H1 (cell line): ENCODE measurements at regions not wholly inside any gene's neighbourhood (a gene's known extent, or its start where the extent isn't known, plus 50 kb on each side); places are given as distances from the start of the nearest gene placed in this dataset.

Experiments used
- CTCF ChIA-PET: fragments of 300-600 bp; sonication (Branson Sonifier 250); formaldehyde crosslinking; loops from one replicate; lab custom pipeline; 2021; ENCODE audit not compliant: partially characterized antibody; lab: Charles Lee
- POLR2A ChIA-PET: fragments of 300-600 bp; sonication (Branson Sonifier 250); formaldehyde crosslinking; loops from one replicate; lab custom pipeline; 2021; ENCODE audit warnings: inconsistent platforms; ENCODE audit not compliant: partially characterized antibody; lab: Charles Lee
- DNase-seq, 2 experiments: peaks; one replicate each; pipeline versions ENCODE4 v3.0.0 to v3.0.0-alpha.2; 2010 to 2022; ENCODE audit warnings: low spot score in 2 of 2, low read depth in 1 of 2, mixed read lengths in 1 of 2
- FAIRE-seq: peaks from 2 replicates; lab custom pipeline; 2011; peaks lifted over from hg19 to GRCh38; lab: Jason Lieb, UNC
- H2AFZ ChIP-seq: 2 replicates; pipeline ENCODE4 v1.8.1; 2012; ENCODE audit warnings: low read length, inconsistent platforms
- H2AK5ac ChIP-seq: 2 replicates; pipeline ENCODE4 v1.6.1; 2013; ENCODE audit warnings: low read depth, low read length
- H2BK120ac ChIP-seq: replicated peaks from 2 replicates; pipeline ENCODE3; 2013; ENCODE audit warnings: low read depth, low read length, inconsistent platforms
- H2BK12ac ChIP-seq: 2 replicates; pipeline ENCODE4 v1.6.1; 2013; ENCODE audit warnings: low read depth, low read length
- H2BK15ac ChIP-seq: 2 replicates; pipeline ENCODE4 v1.6.1; 2013; ENCODE audit warnings: low read length
- H2BK20ac ChIP-seq: 2 replicates; pipeline ENCODE4 v1.6.1; 2013; ENCODE audit warnings: low read length
- H2BK5ac ChIP-seq: 2 replicates; pipeline ENCODE4 v1.6.1; 2013; ENCODE audit warnings: low read depth, low read length
- H3K14ac ChIP-seq: 2 replicates; pipeline ENCODE4 v1.6.1; 2013; ENCODE audit warnings: inconsistent platforms; ENCODE audit not compliant: insufficient read length
- H3K18ac ChIP-seq: 2 replicates; pipeline ENCODE4 v1.6.1; 2013; ENCODE audit warnings: low read length; ENCODE audit errors: extremely low read depth
- H3K23ac ChIP-seq: 2 replicates; pipeline ENCODE4 v1.6.1; 2013; ENCODE audit warnings: inconsistent platforms; ENCODE audit not compliant: insufficient read length
- H3K23me2 ChIP-seq: 2 replicates; pipeline ENCODE4 v1.6.1; 2013; ENCODE audit warnings: low read depth, low read length
- H3K27ac ChIP-seq: 2 replicates; pipeline ENCODE4 v1.6.1; 2011; ENCODE audit warnings: low read depth, low read length, inconsistent platforms
- H3K27me3 ChIP-seq, 4 experiments: replicated peaks in 1 of 4; 1 replicate in 1 of 4; 2 replicates in 3 of 4; pipeline versions ENCODE4 v1.6.1 to v1.8.1; 2011 to 2013; ENCODE audit warnings: low read length in 3 of 4, mild to moderate bottlenecking in 3 of 4, inconsistent platforms in 2 of 4, mixed read lengths in 2 of 4, moderate library complexity in 1 of 4; ENCODE audit not compliant: control insufficient read depth in 3 of 4, insufficient read depth in 3 of 4; ENCODE audit errors: extremely low read depth in 1 of 4
- H3K36me3 ChIP-seq, 4 experiments: 2 replicates each; pipeline versions ENCODE4 v1.6.1 to v1.8.1; 2011 to 2013; ENCODE audit warnings: mild to moderate bottlenecking in 4 of 4, low read length in 3 of 4, moderate library complexity in 2 of 4, control low read depth in 1 of 4, inconsistent platforms in 1 of 4; ENCODE audit not compliant: insufficient read depth in 4 of 4, control insufficient read depth in 2 of 4
- H3K4ac ChIP-seq: replicated peaks from 2 replicates; pipeline ENCODE3; 2013; ENCODE audit warnings: low read length, low read depth, mixed read lengths, inconsistent platforms; ENCODE audit not compliant: insufficient read length
- H3K4me1 ChIP-seq, 4 experiments: replicated peaks in 1 of 4; 1 replicate in 1 of 4; 2 replicates in 3 of 4; pipeline versions ENCODE4 v1.6.1 to v1.8.1; 2011 to 2013; ENCODE audit warnings: low read length in 3 of 4, inconsistent platforms in 2 of 4, mixed read lengths in 1 of 4; ENCODE audit not compliant: insufficient read depth in 4 of 4, control insufficient read depth in 3 of 4
- H3K4me2 ChIP-seq, 2 experiments: 2 replicates each; pipeline versions ENCODE4 v1.6.1 to v1.8.1; 2011 to 2013; ENCODE audit warnings: low read depth in 2 of 2, low read length in 2 of 2, control low read depth in 1 of 2, inconsistent platforms in 1 of 2, mild to moderate bottlenecking in 1 of 2; ENCODE audit not compliant: insufficient read depth in 1 of 2
- H3K4me3 ChIP-seq, 4 experiments: fragments of 200-600, 300-600 bp in 1 of 4; sonication (generic), shearing (Covaris generic), sonication (Bioruptor Twin) in 1 of 4; 2 replicates each; pipeline versions ENCODE4 v1.5.1 to v1.8.1; 2011 to 2016; ENCODE audit warnings: low read length in 4 of 4, low read depth in 3 of 4, control low read depth in 2 of 4, inconsistent platforms in 2 of 4, mild to moderate bottlenecking in 2 of 4, mixed read lengths in 1 of 4, moderate library complexity in 1 of 4; ENCODE audit not compliant: insufficient read depth in 2 of 4; ENCODE audit errors: extremely low read depth in 1 of 4
- H3K56ac ChIP-seq: replicated peaks from 2 replicates; pipeline ENCODE3; 2013; ENCODE audit warnings: low read depth, mild to moderate bottlenecking, mixed read lengths, low read length, inconsistent platforms; ENCODE audit not compliant: insufficient read length
- H3K79me1 ChIP-seq: 2 replicates; pipeline ENCODE4 v1.6.1; 2013; ENCODE audit warnings: low read depth, low read length, control low read depth
- H3K79me2 ChIP-seq, 2 experiments: 2 replicates each; pipeline versions ENCODE4 v1.6.1 to v1.8.1; 2012 to 2013; ENCODE audit warnings: low read length in 2 of 2, mild to moderate bottlenecking in 2 of 2, inconsistent platforms in 1 of 2; ENCODE audit not compliant: insufficient read depth in 2 of 2, control insufficient read depth in 1 of 2
- H3K9ac ChIP-seq, 4 experiments: replicated peaks in 1 of 4; 1 replicate in 1 of 4; 2 replicates in 3 of 4; pipeline versions ENCODE4 v1.6.1 to v1.8.1; 2011 to 2013; ENCODE audit warnings: low read depth in 3 of 4, low read length in 3 of 4, control low read depth in 2 of 4, mild to moderate bottlenecking in 2 of 4, moderate library complexity in 2 of 4, inconsistent platforms in 1 of 4; ENCODE audit errors: extremely low read depth in 1 of 4
- H3K9me3 ChIP-seq, 2 experiments: 2 replicates each; pipeline versions ENCODE4 v1.6.1 to v1.8.1; 2012 to 2013; ENCODE audit warnings: mild to moderate bottlenecking in 2 of 2, moderate library complexity in 2 of 2, control low read depth in 1 of 2, inconsistent platforms in 1 of 2, low read depth in 1 of 2, low read length in 1 of 2, mixed read lengths in 1 of 2; ENCODE audit not compliant: insufficient read depth in 2 of 2
- H4K20me1 ChIP-seq, 2 experiments: replicated peaks in 1 of 2; 2 replicates each; pipeline versions ENCODE3 to v1.8.1; 2011 to 2013; ENCODE audit warnings: inconsistent platforms in 2 of 2, low read length in 2 of 2, mild to moderate bottlenecking in 1 of 2; ENCODE audit not compliant: insufficient read depth in 2 of 2, control insufficient read depth in 1 of 2
- H4K5ac ChIP-seq: 2 replicates; pipeline ENCODE4 v1.6.1; 2013; ENCODE audit warnings: low read length, low read depth, mixed read lengths, inconsistent platforms; ENCODE audit not compliant: insufficient read length
- H4K8ac ChIP-seq: 2 replicates; pipeline ENCODE4 v1.8.0; 2013; ENCODE audit warnings: mild to moderate bottlenecking, moderate library complexity, low read length, inconsistent platforms; ENCODE audit not compliant: insufficient read depth; ENCODE audit errors: extremely low read depth
- H4K91ac ChIP-seq: replicated peaks from 2 replicates; pipeline ENCODE3; 2013; ENCODE audit warnings: low read length, mixed read lengths, inconsistent platforms; ENCODE audit not compliant: insufficient read length
- CHD2 ChIP-seq: IDR thresholded peaks from 2 replicates; pipeline ENCODE4 v1.6.1; 2012; ENCODE audit warnings: low read length, improper control_type of control experiment
- CTCF ChIP-seq, 3 experiments: IDR thresholded peaks; 1 replicate in 2 of 3; 2 replicates in 1 of 3; pipeline versions ENCODE4 v1.5.1 to v1.6.1; 2011; ENCODE audit warnings: low read length in 3 of 3, mild to moderate bottlenecking in 3 of 3, inconsistent platforms in 2 of 3, low read depth in 1 of 3, moderate library complexity in 1 of 3; ENCODE audit not compliant: insufficient read depth in 1 of 3; ENCODE audit errors: control extremely low read depth in 1 of 3
- EP300 ChIP-seq, 2 experiments: IDR thresholded peaks; 1 replicate in 1 of 2; 2 replicates in 1 of 2; pipeline ENCODE4 v1.6.1; 2011 to 2012; ENCODE audit warnings: low read depth in 2 of 2, low read length in 2 of 2, mild to moderate bottlenecking in 2 of 2, borderline replicate concordance in 1 of 2, inconsistent platforms in 1 of 2, moderate library complexity in 1 of 2
- HDAC6 ChIP-seq: IDR thresholded peaks from one replicate; pipeline ENCODE4 v1.7.1; 2012; ENCODE audit warnings: low read depth, mild to moderate bottlenecking, inconsistent platforms, low read length, moderate library complexity
- JUN ChIP-seq: IDR thresholded peaks from 2 replicates; pipeline ENCODE4 v1.6.1; 2011; ENCODE audit warnings: low read depth, mild to moderate bottlenecking, improper control_type of control experiment, low read length
- KDM1A ChIP-seq: fragments of 200-600, 300-600 bp; sonication (generic); IDR thresholded peaks from 2 replicates; pipeline ENCODE4 v1.7.1; 2016; ENCODE audit warnings: mild to moderate bottlenecking, low read length, borderline replicate concordance
- KDM4A ChIP-seq: IDR thresholded peaks from one replicate; pipeline ENCODE4 v1.7.1; 2012; ENCODE audit warnings: low read depth, mild to moderate bottlenecking, moderate library complexity, low read length, inconsistent platforms; ENCODE audit not compliant: severe bottlenecking
- RAD21 ChIP-seq, 2 experiments: IDR thresholded peaks in 1 of 2; conservative IDR thresholded peaks in 1 of 2; 2 replicates each; pipeline ENCODE4 v1.6.1; 2011; ENCODE audit warnings: low read depth in 2 of 2, low read length in 2 of 2, improper control_type of control experiment in 1 of 2, inconsistent platforms in 1 of 2, mild to moderate bottlenecking in 1 of 2, moderate library complexity in 1 of 2
- RXRA ChIP-seq: IDR thresholded peaks from 2 replicates; pipeline ENCODE4 v1.6.1; 2011; ENCODE audit warnings: low read depth, mild to moderate bottlenecking, low read length, moderate library complexity; ENCODE audit not compliant: insufficient read depth
- YY1 ChIP-seq: IDR thresholded peaks from 2 replicates; pipeline ENCODE4 v1.6.1; 2011; ENCODE audit warnings: low read depth, mild to moderate bottlenecking, low read length
- WGBS, 2 experiments: shearing (Covaris generic) in 1 of 2; methylation state at CpG; one replicate each; pipeline versions ENCODE4 v1.1.6 to v1.1.7; 2013 to 2015; ENCODE audit warnings: low lambda C conversion rate in 2 of 2, mixed read lengths in 2 of 2, inconsistent platforms in 1 of 2, low coverage in 1 of 2, missing lambda C conversion rate in 1 of 2; ENCODE audit not compliant: insufficient replicate concordance in 2 of 2, insufficient coverage in 1 of 2, insufficient read length in 1 of 2; ENCODE audit errors: extremely low coverage in 1 of 2, missing lambda C conversion rate in 1 of 2; 5-methylcytosine and 5-hydroxymethylcytosine counted together
- TF ChIP-seq, protein P1 (sequence below): IDR thresholded peaks from 2 replicates; pipeline ENCODE4 v1.6.1; 2011; ENCODE audit warnings: low read depth, mild to moderate bottlenecking, low read length; ENCODE audit not compliant: insufficient read depth

- Histone ChIP-seq H2BK12ac (no peak overlapping the region), H3K36me3 (no peaks in the 10 kb centered on the region), H3K79me1 (no peaks in the 10 kb centered on the region), H2AFZ (no peak overlapping the region), H3K56ac (no peak overlapping the region), H3K9me3 (no peaks in the 10 kb centered on the region), H3K4me1 (no peaks in the 10 kb centered on the region), H4K5ac (no peak overlapping the region), H4K20me1 (no peaks in the 10 kb centered on the region), H3K27ac (no peak overlapping the region), H2BK15ac (no peak overlapping the region), H3K18ac (no peak overlapping the region), H4K8ac (no peak overlapping the region), H2BK120ac (no peak overlapping the region), H3K23ac (no peak overlapping the region), H2BK20ac (no peak overlapping the region), H3K4ac (no peak overlapping the region), H3K4me2 (no peak overlapping the region), H3K9ac (no peak overlapping the region), H3K4me3 (no peak overlapping the region), H3K14ac (no peak overlapping the region), H3K23me2 (no peaks in the 10 kb centered on the region), H3K79me2 (no peaks in the 10 kb centered on the region), H2AK5ac (no peak overlapping the region), H3K27me3 (no peaks in the 10 kb centered on the region), H4K91ac (no peak overlapping the region), H2BK5ac (no peak overlapping the region)
- FAIRE-seq (no peak), DNase-seq (no peak)
- WGBS, 2 experiments, result 89% methylated on average over 2 of the region's 2 CpGs; no CpG with 5 or more reads in 1 of the 2 experiments
- ChIA-PET CTCF (no interaction called here), POLR2A (no interaction called here)
- no peak for TF ChIP-seq YY1
- TF ChIP-seq, protein P1, sequence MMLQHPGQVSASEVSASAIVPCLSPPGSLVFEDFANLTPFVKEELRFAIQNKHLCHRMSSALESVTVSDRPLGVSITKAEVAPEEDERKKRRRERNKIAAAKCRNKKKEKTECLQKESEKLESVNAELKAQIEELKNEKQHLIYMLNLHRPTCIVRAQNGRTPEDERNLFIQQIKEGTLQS, result no peak
- TF ChIP-seq KDM4A, result no peak
- TF ChIP-seq CHD2, result no peak
- TF ChIP-seq HDAC6, result no peak
- TF ChIP-seq RXRA, result no peak
- no peak for TF ChIP-seq JUN
- TF ChIP-seq RAD21 (IDR thresholded peaks at IDR 0.05 in 1 of 2, conservative IDR thresholded peaks at IDR 0.05 in 1 of 2; ENCODE audit: low read depth in 2 of 2, low read length in 2 of 2), result no peak
- TF ChIP-seq CTCF (IDR thresholded peaks at IDR 0.05; ENCODE audit: control extremely low read depth in 1 of 3, insufficient read depth in 1 of 3, low read depth in 1 of 3, low read length in 3 of 3), result no peak
- TF ChIP-seq KDM1A, result no peak
- TF ChIP-seq EP300 (IDR thresholded peaks at IDR 0.05; ENCODE audit: borderline replicate concordance in 1 of 2, low read depth in 2 of 2, low read length in 2 of 2), result no peak
Measured at GRCh38 chr21:35645991-35646390, 414.3 kb downstream of the SETD4 start.
